T-helper 1 cell treated with Interleukin-12 subunit alpha and Interleukin-12 subunit beta and Interleukin-4 antibody, amounts not matched to agents 30 ng/mL and 1 ng/mL, for 36 hours (primary cell): ENCODE measurements at regions not wholly inside any gene's neighbourhood (a gene's known extent, or its start where the extent isn't known, plus 50 kb on each side); places are given as distances from the start of the nearest gene placed in this dataset.

ENCODE experiments used
- intact Hi-C: fragments of 100-400 bp; cut with micrococcal nuclease; formaldehyde crosslinking; loops from one replicate; pipeline ENCODE4 v1.15.1; 2024

GRCh38 chr2:224325941-224326340, 76.0 kb downstream of the FAM124B start:
- intact Hi-C loops: no loop called here

DNA sequence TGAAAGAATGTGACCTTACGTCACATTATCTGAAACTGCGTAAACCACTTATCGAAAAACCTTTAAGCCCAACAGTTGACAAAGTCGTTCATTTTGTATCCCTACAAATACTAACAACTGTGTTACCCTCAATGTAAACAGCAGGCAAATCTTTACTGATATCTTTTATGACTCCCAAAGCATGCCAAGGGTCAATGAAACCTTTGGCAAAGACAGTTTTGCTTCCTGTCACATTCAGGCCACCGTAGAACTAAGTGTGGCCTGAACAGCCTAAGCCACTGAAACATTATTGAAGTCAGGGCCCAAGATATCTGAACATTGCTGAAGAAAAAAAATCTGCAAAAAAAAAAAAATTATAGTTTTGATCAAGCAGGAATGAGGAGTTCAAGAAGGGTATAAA, 77.3 kb downstream of the FAM124B start:
- intact Hi-C loops: no loop called here

DNA sequence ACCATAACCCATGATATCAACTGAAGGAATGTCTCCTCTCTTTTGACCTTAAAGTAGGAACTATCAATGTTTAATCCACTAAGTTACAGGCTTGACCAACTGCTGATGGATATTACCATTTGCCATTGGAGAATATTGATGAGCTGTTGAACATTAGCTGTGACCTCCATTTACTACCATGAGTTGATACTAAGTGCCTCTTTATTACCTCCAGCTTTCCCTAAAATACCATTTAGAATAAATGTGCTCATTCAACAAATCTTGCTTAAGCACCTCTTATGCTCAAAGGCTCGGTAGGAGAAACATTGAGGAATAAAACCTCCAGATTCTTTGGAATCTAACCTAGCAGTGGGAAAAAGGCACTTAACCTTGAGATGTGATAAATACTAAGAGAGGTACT, 81.2 kb downstream of the FAM124B start:
- intact Hi-C loops: no loop called here

DNA sequence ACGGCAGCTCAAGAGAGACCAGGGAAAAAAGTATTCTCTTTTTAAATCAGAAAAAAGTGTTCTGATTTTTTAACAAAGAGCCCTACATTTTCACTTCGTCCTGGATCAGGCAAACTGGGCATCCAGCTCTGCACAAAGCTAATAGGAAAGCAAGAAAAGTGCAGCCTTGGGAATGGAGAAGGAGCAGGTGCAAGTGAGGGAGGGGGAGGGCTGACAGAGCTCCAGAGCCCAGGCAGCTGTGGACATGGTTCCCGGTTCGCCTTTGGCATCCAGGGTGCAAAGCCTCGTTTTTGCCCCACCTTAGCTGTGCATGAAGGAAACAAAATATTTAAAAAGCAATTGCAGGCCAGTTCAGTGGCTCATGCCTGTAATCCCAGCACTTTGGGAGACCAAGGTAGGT, 82.2 kb downstream of the FAM124B start:
- intact Hi-C loops: no loop called here

DNA sequence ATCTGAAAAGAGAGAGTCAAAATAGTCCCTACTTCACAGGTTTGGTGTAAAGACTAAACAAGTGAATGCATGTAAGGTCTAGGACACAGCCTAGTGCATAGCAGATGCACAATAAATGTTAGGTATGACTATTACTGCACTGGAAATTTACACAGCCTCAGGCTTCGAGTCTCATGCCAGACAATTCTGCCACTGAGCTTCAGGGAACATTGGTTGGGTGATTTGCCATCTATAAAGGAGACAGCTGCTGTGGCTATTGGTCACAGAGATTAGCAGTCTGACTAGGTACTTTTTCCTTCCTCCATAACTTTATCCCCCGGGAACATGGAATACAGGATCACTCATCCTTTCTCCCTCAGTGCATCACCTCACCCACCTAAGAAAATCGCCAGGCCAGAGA, 89.2 kb downstream of the FAM124B start:
- intact Hi-C loops: no loop called here

DNA sequence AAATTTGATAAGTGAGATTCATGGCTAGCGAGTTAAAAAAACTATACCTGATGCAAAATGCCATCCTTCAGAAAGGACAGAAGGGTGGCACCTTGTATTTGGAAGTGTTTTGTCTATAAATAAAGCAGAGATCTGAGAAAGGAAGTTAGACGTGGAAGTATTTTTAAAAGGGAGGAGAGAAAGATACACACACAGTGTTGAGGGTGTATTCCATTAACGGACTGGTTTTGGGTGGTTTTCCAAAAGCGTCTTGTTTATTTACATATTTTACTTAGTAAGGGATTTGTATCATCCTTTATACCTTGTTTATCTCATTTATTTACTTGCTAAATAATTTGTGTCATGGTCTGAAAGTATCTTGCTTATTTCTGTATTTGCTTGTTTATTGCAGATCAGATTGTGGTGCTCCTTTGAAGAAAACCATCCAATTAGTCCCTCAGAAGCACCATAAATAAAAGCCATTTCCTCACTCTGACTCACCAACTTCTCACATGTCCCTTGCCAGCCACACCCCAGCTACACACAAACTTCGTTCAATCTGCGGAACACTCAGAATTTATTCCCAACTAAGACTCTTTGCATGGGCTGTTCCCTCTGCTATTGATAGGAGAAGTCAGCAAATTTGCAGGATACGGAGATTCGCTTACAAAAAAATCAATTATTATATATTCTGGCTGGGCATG, 90.8 kb downstream of the FAM124B start:
- intact Hi-C loops: no loop called here

GRCh38 chr2:224309176-224309575, 92.7 kb downstream of the FAM124B start:
- intact Hi-C loops: no loop called here

GRCh38 chr2:224308272-224308911, 93.5 kb downstream of the FAM124B start:
- intact Hi-C loops: no loop called here

DNA sequence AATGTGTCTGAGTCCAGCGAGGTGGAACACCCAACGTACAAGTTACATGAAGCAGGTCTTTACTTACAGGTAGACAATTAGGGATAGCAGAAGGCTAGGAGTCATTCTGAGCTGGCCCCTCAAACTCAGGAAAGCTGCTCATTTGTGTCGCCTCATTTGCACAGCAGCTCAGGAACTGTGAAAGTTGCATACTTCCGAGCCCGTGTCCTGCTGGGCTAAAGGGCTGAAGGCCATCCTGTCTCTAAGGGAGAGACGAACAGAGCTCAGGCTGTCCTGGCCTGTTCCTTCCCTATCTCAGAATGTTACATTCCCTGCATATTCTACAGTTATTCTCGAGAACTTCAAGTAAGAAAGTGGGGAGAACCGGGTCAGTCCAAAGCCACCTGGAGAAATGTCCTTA, 99.0 kb downstream of the FAM124B start:
- intact Hi-C loops: no loop called here

DNA sequence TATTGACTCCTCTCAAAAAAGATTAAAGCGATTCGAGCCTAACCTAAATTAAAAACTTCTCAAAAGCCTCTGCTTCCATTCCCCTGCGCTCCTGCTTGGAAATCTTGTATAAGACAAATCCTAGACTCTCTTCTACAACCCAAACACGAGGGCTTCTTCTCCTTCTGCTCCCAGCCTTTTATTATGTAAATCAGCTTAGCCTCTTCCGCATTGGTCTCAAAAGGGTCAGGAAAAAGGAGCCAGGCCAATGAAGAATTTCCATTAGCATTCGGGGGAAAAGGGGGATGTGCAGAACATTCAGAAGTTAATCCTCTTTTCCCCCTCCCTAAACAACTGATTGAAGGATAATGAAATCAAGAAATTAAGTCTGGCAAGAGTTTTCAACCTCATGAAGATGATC, 107.9 kb downstream of the FAM124B start:
- intact Hi-C loops: no loop called here

DNA sequence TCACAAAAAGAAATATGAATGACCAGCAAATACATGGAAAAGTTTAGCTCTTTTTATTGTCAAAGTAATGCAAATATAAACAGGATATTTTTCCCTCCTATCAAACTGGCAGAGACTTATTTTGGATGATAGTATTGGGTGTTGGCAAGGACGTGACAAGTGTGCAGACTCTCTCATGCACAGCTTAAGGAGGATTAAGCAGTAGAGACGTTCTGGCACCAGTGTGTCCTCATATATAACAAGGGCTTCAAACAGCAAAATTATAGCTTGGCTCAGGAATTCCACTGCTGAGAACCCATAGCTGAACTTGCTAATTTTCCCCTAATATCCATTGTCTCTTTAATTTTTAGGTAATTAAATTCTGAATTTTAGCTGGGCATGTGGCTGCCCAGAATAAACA, 114.4 kb downstream of the FAM124B start:
- intact Hi-C loops: no loop called here

DNA sequence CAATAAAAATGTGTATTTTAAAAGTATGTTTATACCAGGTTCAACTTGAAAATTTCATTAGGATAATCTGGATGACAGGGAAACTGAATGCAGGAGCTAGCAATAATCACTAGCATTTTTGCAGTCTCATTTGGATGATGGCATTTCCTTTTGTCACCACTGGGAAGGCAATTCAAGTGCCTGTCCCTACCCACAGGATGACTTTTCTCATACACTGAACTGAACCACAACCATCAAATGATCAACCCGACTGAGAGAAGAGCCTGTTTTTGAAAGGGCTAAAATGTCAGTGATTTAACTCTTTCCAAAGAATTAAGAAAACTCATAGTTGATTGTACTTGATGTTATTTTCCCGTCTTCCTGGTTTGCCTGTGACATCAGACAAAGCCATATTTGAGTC, 115.0 kb downstream of the FAM124B start:
- intact Hi-C loops: no loop called here

- intact Hi-C loops: loop anchor here (1.0 kb wide), 6 partner anchors 246 to 1313 kb away; no protein-coding TSS in a partner anchor
Measured at GRCh38 chr2:224284134-224284946, 117.6 kb downstream of the FAM124B start.

- intact Hi-C loops: no loop called here
Measured at GRCh38 chr2:224283466-224283965, 118.4 kb downstream of the FAM124B start.

- intact Hi-C loops: no loop called here
Measured at GRCh38 chr2:224281374-224281773, 120.5 kb downstream of the FAM124B start.

DNA sequence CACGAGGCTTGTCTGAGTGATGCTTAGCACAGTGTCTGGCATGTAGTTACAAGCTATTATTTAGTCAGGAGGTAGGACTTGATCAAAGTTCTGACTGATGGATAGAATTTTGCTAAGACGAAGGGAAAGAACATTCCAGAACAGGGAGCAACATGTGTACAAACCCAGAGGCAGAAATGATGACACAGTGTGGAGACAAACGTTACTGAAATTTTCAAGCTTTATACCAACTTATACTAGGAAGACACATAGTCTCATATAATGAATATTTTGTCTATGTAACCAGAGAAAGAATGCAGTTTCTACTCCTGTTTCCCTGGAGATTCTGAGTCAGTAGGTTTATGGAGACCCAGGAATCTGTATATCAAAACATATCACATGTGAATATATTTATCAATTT, 123.4 kb downstream of the FAM124B start:
- intact Hi-C loops: no loop called here

GRCh38 chr2:224276251-224276650, 125.7 kb downstream of the FAM124B start:
- intact Hi-C loops: no loop called here

DNA sequence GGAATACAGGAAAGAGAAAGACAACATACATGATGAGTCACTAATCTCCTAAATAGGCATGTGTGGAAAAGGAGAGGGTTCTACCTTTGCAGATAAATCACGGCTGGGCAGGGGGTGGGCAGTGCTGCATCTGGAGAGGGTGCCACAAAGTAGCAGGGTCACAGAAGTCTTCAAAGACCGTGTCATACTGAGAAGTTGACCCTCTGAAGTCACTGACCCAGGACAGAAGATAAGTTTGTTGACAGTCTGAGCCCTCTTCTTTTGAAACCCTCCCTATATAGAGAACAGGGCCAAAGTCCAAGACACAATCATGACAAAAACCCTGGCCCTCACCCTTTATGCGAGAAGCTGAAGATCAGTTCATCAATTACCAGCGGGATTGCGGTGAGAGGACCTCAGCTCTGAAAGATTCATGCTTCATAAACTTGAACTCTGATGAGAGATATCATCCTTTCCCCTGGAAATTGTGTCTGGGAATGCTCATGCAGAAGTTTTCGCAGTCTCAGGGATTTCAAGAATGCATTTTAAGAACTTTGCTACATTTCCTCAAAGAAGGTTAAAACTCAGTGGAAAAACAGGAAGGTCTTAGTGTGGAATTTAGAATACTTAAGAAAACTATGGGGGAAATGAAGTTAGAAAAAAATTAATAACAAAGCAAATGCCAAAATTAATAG, 129.5 kb downstream of the FAM124B start:
- intact Hi-C loops: no loop called here

DNA sequence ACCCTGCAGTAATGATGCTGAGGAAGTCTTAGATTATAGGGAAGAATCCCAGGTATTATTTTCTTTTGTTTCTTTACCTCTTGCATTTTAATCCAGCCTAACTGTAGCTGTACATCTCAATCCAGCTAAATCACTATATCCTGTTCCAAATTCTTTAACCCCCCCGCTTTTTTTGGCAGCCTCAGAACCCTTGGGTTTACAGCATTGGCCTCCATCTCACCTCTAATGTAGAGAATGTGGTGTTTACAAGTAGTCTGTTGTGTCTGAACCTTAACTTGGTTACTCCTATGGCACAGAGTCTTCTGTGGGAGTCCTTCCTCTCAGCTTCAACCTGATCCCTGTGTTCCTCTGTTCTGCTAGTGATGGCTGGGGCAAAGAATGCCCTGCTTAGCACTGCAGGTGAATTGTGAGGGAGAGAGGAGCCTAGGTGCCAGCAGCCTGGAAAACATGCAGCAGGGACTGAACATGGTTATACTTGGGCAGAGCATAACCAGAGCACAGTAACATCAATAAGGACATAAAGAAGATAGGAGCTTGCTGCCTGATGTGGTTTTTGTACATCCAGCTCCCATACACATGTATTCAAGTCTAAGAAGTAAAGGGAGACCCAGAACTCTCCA, 130.2 kb downstream of the FAM124B start:
- intact Hi-C loops: no loop called here

DNA sequence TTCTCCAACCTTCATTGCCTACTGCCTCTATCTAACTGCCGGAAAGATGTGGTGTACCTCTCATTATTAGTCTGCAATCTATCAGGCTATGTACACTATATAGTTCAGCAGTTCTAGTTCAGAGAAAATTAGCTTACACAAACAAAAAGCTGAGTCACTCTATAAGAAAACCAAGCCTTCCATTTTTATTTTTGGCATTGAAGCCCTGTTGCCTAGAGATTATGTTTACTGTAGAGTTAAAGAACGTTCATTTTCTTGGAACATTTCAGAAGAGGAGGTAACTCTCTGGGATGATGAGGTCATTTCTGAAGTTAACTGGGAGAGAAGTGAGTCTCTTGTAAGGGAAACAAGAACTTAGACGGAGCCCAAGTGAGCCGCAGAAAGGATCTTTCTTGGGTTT, 133.5 kb downstream of the FAM124B start:
- intact Hi-C loops: no loop called here

GRCh38 chr2:224264259-224264658, 137.6 kb downstream of the FAM124B start:
- intact Hi-C loops: no loop called here
